OCI-LY7 (cell line): ENCODE measurements at regions not wholly inside any gene's neighbourhood (a gene's known extent, or its start where the extent isn't known, plus 50 kb on each side); places are given as distances from the start of the nearest gene placed in this dataset.

Experiments used
- BruUV-seq: library from RNA; stranded (reverse); fragments of 400-500 nt; replicated peaks from 2 replicates; lab custom pipeline; 2021; lab: Mats Ljungman, UMichigan
- CTCF ChIA-PET: fragments of 300-600 bp; sonication (Branson Sonifier 250); formaldehyde crosslinking; loops from one replicate; lab custom pipeline; 2022; ENCODE audit warnings: antibody characterized with exemption; ENCODE audit not compliant: unreplicated experiment; lab: Charles Lee
- POLR2A ChIA-PET: fragments of 300-600 bp; sonication (Branson Sonifier 250); formaldehyde crosslinking; loops from one replicate; lab custom pipeline; 2022; ENCODE audit warnings: antibody characterized with exemption; lab: Charles Lee
- DNase-seq: peaks from one replicate; pipeline ENCODE4 v3.0.0-alpha.2; 2015; ENCODE audit warnings: low spot score
- H2AFZ ChIP-seq: fragments of 200-600 bp; sonication (generic), shearing (Covaris generic); 2 replicates; pipeline ENCODE4 v1.6.1; 2014; ENCODE audit warnings: mild to moderate bottlenecking, antibody characterized with exemption, low read length, moderate library complexity
- H3K27ac ChIP-seq: fragments of 200-600 bp; sonication (generic); 2 replicates; pipeline ENCODE4 v1.5.1; 2014; ENCODE audit warnings: mixed run types, low read depth, mild to moderate bottlenecking, moderate library complexity, low read length, inconsistent platforms; ENCODE audit not compliant: poor library complexity, severe bottlenecking
- H3K36me3 ChIP-seq: fragments of 200-600 bp; sonication (generic); 2 replicates; pipeline ENCODE4 v1.6.1; 2014; ENCODE audit warnings: mild to moderate bottlenecking, antibody characterized with exemption, low read length, moderate library complexity, mixed read lengths; ENCODE audit not compliant: insufficient read depth
- H3K4me1 ChIP-seq: fragments of 200-600 bp; sonication (generic); 2 replicates; pipeline ENCODE4 v1.5.1; 2014; ENCODE audit warnings: mild to moderate bottlenecking, low read length; ENCODE audit not compliant: insufficient read depth, poor library complexity, severe bottlenecking
- H3K4me2 ChIP-seq: fragments of 200-600 bp; sonication (generic); 2 replicates; pipeline ENCODE4 v1.6.1; 2014; ENCODE audit warnings: mild to moderate bottlenecking, low read length
- H3K4me3 ChIP-seq: fragments of 200-600 bp; sonication (generic); 2 replicates; pipeline ENCODE4 v1.5.1; 2014; ENCODE audit warnings: mild to moderate bottlenecking, low read depth, low read length; ENCODE audit not compliant: poor library complexity, severe bottlenecking
- H3K79me2 ChIP-seq: fragments of 200-600 bp; sonication (generic); 2 replicates; pipeline ENCODE4 v1.6.1; 2016; ENCODE audit warnings: low read depth, mild to moderate bottlenecking, low read length, moderate library complexity, mixed read lengths; ENCODE audit not compliant: insufficient read depth
- H3K9me2 ChIP-seq: fragments of 200-600 bp; sonication (generic); 2 replicates; pipeline ENCODE4 v1.6.1; 2016; ENCODE audit warnings: mild to moderate bottlenecking, low read length, mixed read lengths; ENCODE audit not compliant: insufficient read depth
- H3K9me3 ChIP-seq: fragments of 200-600 bp; sonication (generic); 2 replicates; pipeline ENCODE4 v1.6.1; 2014; ENCODE audit warnings: mild to moderate bottlenecking, mixed run types, low read length, mixed read lengths
- H4K20me1 ChIP-seq: fragments of 200-600 bp; sonication (generic); 2 replicates; pipeline ENCODE4 v1.6.1; 2014; ENCODE audit warnings: mild to moderate bottlenecking, antibody characterized with exemption, low read length, moderate library complexity, mixed read lengths; ENCODE audit not compliant: insufficient read depth
- EZH2phosphoT487 ChIP-seq: fragments of 200-600 bp; sonication (generic); IDR thresholded peaks from 2 replicates; pipeline ENCODE4 v1.6.1; 2018; ENCODE audit warnings: low read depth, borderline replicate concordance, mild to moderate bottlenecking, mixed run types, antibody characterized with exemption, low read length, moderate library complexity, mixed read lengths
- intact Hi-C: fragments of 100-400 bp; cut with micrococcal nuclease; formaldehyde crosslinking; loops from one replicate; pipeline ENCODE4 v1.10.0; 2022; ENCODE audit not compliant: unreplicated experiment
- TF ChIP-seq, protein P1 (sequence below): fragments of 200-600 bp; sonication (generic); conservative IDR thresholded peaks from 2 replicates; pipeline ENCODE4 v1.5.1; 2014; ENCODE audit warnings: mild to moderate bottlenecking, antibody characterized with exemption, low read length, moderate library complexity, mixed read lengths

DNA sequence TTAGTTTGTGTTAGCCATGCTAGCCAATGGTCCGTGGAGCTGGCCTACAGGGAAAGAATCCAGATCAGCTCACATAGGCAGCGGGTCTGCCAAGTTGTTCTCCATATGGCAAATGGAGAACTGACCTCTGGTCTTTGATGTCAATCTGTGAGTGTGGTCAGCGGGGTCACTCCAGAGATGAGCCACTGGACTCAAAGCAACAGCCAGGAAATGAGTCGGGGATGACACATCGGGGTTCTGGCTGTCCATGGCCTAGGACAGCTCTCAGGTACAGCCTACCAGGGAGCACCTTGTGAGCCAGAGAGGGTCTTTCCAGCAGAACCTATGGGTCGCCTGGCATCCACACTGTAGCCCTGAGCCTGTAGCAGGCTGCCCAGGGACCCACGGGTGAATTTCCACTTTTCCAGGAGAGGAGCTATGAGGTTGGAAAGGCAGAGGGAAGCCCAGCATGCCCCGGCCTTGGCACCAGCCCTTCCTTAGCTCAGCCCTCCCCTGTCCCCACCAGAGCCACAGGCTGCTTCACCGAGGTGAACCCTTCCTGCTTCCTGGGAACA, 203.0 kb upstream of the TNRC6C start:
- CTCF ChIA-PET: no interaction called here
- POLR2A ChIA-PET: no interaction called here
- intact Hi-C loops: no loop called here

DNA sequence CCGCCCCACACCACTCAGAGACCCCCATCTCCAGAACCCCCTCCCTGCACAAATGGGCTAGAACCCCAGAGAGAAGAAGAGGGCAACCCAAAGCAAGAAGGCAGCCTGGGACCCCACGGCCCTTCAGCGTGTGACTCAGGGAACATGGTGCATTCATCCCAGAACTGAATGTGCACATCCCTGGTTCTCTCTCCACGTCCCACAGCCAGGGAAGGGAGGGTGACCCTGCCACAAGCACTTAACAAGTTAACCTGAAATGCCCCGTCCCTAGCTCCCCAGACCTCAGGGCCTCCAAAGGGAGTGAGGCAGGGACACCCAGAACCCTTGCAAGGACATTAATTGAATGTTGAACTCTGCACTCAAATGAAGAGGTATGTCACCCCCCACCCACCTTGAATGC, 202.5 kb upstream of the TNRC6C start:
- H3K36me3 ChIP-seq: no peaks in the 10 kb centered on the region
- intact Hi-C loops: no loop called here
- CTCF ChIA-PET: no interaction called here
- H3K79me2 ChIP-seq: no peaks in the 10 kb centered on the region
- POLR2A ChIA-PET: no interaction called here
- DNase-seq: no peak
- TF ChIP-seq, protein P1, sequence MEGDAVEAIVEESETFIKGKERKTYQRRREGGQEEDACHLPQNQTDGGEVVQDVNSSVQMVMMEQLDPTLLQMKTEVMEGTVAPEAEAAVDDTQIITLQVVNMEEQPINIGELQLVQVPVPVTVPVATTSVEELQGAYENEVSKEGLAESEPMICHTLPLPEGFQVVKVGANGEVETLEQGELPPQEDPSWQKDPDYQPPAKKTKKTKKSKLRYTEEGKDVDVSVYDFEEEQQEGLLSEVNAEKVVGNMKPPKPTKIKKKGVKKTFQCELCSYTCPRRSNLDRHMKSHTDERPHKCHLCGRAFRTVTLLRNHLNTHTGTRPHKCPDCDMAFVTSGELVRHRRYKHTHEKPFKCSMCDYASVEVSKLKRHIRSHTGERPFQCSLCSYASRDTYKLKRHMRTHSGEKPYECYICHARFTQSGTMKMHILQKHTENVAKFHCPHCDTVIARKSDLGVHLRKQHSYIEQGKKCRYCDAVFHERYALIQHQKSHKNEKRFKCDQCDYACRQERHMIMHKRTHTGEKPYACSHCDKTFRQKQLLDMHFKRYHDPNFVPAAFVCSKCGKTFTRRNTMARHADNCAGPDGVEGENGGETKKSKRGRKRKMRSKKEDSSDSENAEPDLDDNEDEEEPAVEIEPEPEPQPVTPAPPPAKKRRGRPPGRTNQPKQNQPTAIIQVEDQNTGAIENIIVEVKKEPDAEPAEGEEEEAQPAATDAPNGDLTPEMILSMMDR: no peak
- TF ChIP-seq EZH2phosphoT487: no peak
- BruUV-seq: no TSS peak
- H3K4me1 ChIP-seq: no peaks in the 10 kb centered on the region
- no peaks in the 10 kb centered on the region for H3K9me2 ChIP-seq
- no peaks in the 10 kb centered on the region for H4K20me1 ChIP-seq
- H2AFZ ChIP-seq: no peak overlapping the region
- no peaks in the 10 kb centered on the region for H3K9me3 ChIP-seq
- H3K27ac ChIP-seq: no peak overlapping the region
- no peak overlapping the region for H3K4me3 ChIP-seq
- H3K4me2 ChIP-seq: no peak overlapping the region

More for the DNA sequence above, 203.0 kb upstream of the TNRC6C start:
- Histone ChIP-seq H3K79me2 (no peaks in the 10 kb centered on the region), H3K9me2 (no peaks in the 10 kb centered on the region), H3K9me3 (no peaks in the 10 kb centered on the region), H2AFZ (no peak overlapping the region), H3K4me1 (no peaks in the 10 kb centered on the region), H4K20me1 (no peaks in the 10 kb centered on the region), H3K4me2 (no peak overlapping the region), H3K27ac (no peak overlapping the region), H3K36me3 (no peaks in the 10 kb centered on the region), H3K4me3 (no peak overlapping the region)
- DNase-seq: no peak
- no TSS peak for BruUV-seq
- TF ChIP-seq EZH2phosphoT487: no peak
- TF ChIP-seq, protein P1: no peak

DNA sequence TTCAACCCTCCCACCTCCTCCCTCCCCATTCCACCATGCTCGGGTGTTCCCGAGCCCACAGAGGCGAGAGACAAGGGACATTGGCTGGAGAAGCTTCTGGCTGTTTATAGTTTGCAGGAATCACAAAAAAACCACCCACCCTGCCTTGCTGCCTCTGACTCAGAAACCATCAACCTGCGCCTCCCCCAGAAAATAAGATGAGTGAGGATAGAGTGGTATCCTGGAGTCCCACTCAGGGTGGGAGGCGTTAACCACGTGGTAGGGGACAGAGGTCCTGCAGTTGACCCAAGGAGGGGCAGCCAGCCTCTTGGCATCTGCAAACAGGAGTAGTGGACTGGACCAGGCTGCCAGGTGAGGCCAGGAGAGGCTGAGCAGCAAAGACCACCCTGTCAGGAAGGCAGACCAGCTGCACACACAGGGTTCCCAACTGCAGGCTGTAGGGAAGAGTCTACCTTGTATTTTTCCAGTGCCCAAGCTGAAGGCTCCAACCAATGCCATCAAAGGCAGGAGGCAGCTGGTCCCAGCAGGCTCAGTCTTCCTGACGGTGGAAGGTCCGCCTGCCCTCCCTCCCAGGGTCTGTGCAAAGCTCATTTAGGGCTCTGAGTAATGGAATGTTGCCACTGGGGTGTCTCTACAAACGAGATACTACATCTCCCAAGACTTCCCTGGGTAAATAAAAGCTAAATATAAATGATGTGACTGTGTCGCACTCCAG, 201.5 kb upstream of the TNRC6C start:
- Histone ChIP-seq H3K4me3 (no peak overlapping the region), H3K9me3 (no peaks in the 10 kb centered on the region), H3K79me2 (no peaks in the 10 kb centered on the region), H3K4me2 (no peak overlapping the region), H3K27ac (no peak overlapping the region), H4K20me1 (no peaks in the 10 kb centered on the region), H2AFZ (no peak overlapping the region), H3K36me3 (no peaks in the 10 kb centered on the region), H3K4me1 (no peaks in the 10 kb centered on the region), H3K9me2 (no peaks in the 10 kb centered on the region)
- intact Hi-C loops: no loop called here
- CTCF ChIA-PET: no interaction called here
- DNase-seq: no peak
- POLR2A ChIA-PET: no interaction called here
- TF ChIP-seq, protein P1: no peak
- TF ChIP-seq EZH2phosphoT487: no peak
- no TSS peak for BruUV-seq
